ENCODE measurements at regions not wholly inside any gene's neighbourhood (a gene's known extent, or its start where the extent isn't known, plus 50 kb on each side); places are given as distances from the start of the nearest gene placed in this dataset.
A peak's percentile ranks its signal among the peaks of the same experiment; 100 is the strongest.

GRCh38 chr5:119966028-119966427 is 336.7 kb downstream of the FAM170A start:
- TF ChIP-seq CTCF (IDR thresholded peaks at IDR 0.05): peak in 1 of 6 experiments; percentile 13
- TF ChIP-seq POLR2A (IDR thresholded peaks at IDR 0.05): no peak
